Endothelial cell of umbilical vein (primary cell): ENCODE measurements at regions not wholly inside any gene's neighbourhood (a gene's known extent, or its start where the extent isn't known, plus 50 kb on each side); places are given as distances from the start of the nearest gene placed in this dataset.

Source experiments
- BruUV-seq: library from RNA; stranded (reverse); fragments of 400-500 nt; replicated peaks from 2 replicates; lab custom pipeline; 2021; lab: Mats Ljungman, UMichigan
- CTCF ChIA-PET: fragments of 300-600, 350-600 bp; sonication (Branson Sonifier 250); formaldehyde crosslinking; loops from one replicate; lab custom pipeline; 2021; ENCODE audit warnings: antibody characterized with exemption, inconsistent platforms; lab: Charles Lee
- POLR2A ChIA-PET: fragments of 300-600, 350-600 bp; sonication (Branson Sonifier 250); formaldehyde crosslinking; loops from one replicate; lab custom pipeline; 2021; ENCODE audit warnings: antibody characterized with exemption, inconsistent platforms; lab: Charles Lee
- DNase-seq: peaks from one replicate; pipeline ENCODE4 v3.0.0-alpha.2; 2011; ENCODE audit warnings: low read depth, low spot score
- FAIRE-seq: peaks from 2 replicates; lab custom pipeline; 2011; peaks lifted over from hg19 to GRCh38; lab: Jason Lieb, UNC
- H2AFZ ChIP-seq: 2 replicates; pipeline ENCODE4 v1.6.0; 2012; ENCODE audit warnings: low read depth, low read length, control low read depth, inconsistent platforms
- H3K27ac ChIP-seq: 2 replicates; pipeline ENCODE4 v1.5.1; 2011; ENCODE audit warnings: low read depth, mild to moderate bottlenecking, control low read depth, low read length, moderate library complexity; ENCODE audit not compliant: insufficient read depth
- H3K27me3 ChIP-seq, 2 experiments: 2 replicates each; pipeline versions ENCODE4 v1.6.0 to v1.6.1; 2011; ENCODE audit warnings: low read length in 2 of 2, mixed read lengths in 1 of 2; ENCODE audit not compliant: control insufficient read depth in 2 of 2, insufficient read depth in 2 of 2
- H3K36me3 ChIP-seq, 2 experiments: 2 replicates in 1 of 2; 3 replicates in 1 of 2; pipeline ENCODE4 v1.5.1; 2011; ENCODE audit warnings: low read length in 2 of 2, mild to moderate bottlenecking in 1 of 2, moderate library complexity in 1 of 2; ENCODE audit not compliant: control insufficient read depth in 2 of 2, insufficient read depth in 2 of 2; ENCODE audit errors: extremely low read depth in 1 of 2
- H3K4me1 ChIP-seq: 3 replicates; pipeline ENCODE4 v1.5.1; 2011; ENCODE audit warnings: mild to moderate bottlenecking, low read length; ENCODE audit not compliant: control insufficient read depth, insufficient read depth; ENCODE audit errors: extremely low read depth
- H3K4me2 ChIP-seq: 2 replicates; pipeline ENCODE4 v1.6.1; 2011; ENCODE audit warnings: low read length, control low read depth, mixed read lengths; ENCODE audit not compliant: insufficient read depth
- H3K4me3 ChIP-seq, 3 experiments: fragments of 200-600 bp in 1 of 3; sonication (generic), shearing (Covaris generic) in 1 of 3; replicated peaks in 1 of 3; 2 replicates each; pipeline ENCODE4 v1.5.1; 2011 to 2016; ENCODE audit warnings: control low read depth in 3 of 3, low read length in 3 of 3, mild to moderate bottlenecking in 2 of 3, inconsistent platforms in 1 of 3, low read depth in 1 of 3, moderate library complexity in 1 of 3; ENCODE audit not compliant: insufficient read depth in 1 of 3
- H3K79me2 ChIP-seq: 2 replicates; pipeline ENCODE4 v1.6.0; 2012; ENCODE audit warnings: low read length, inconsistent platforms; ENCODE audit not compliant: control insufficient read depth, insufficient read depth
- H3K9ac ChIP-seq: replicated peaks from 2 replicates; pipeline ENCODE3; 2011; ENCODE audit warnings: low read length, control low read depth; ENCODE audit not compliant: insufficient read depth; ENCODE audit errors: extremely low read depth
- H3K9me1 ChIP-seq: replicated peaks from 3 replicates; pipeline ENCODE4 v1.6.0; 2011; ENCODE audit warnings: mild to moderate bottlenecking, low read length; ENCODE audit not compliant: control insufficient read depth, insufficient read depth; ENCODE audit errors: extremely low read depth
- H3K9me3 ChIP-seq: replicated peaks from 2 replicates; pipeline ENCODE4 v1.5.1; 2012; ENCODE audit warnings: low read length, inconsistent platforms; ENCODE audit not compliant: control insufficient read depth, insufficient read depth
- H4K20me1 ChIP-seq: replicated peaks from 2 replicates; pipeline ENCODE3; 2011; ENCODE audit warnings: mild to moderate bottlenecking, low read length; ENCODE audit not compliant: control insufficient read depth, insufficient read depth; ENCODE audit errors: extremely low read depth
- CTCF ChIP-seq, 2 donors: IDR thresholded peaks; 1 replicate in 1 of 2; 2 replicates in 1 of 2; pipeline ENCODE4 v1.5.1; 2011; ENCODE audit warnings: low read length in 2 of 2, mild to moderate bottlenecking in 2 of 2, moderate library complexity in 2 of 2, control low read depth in 1 of 2, inconsistent platforms in 1 of 2, low read depth in 1 of 2; ENCODE audit not compliant: insufficient read depth in 1 of 2; ENCODE audit errors: extremely low read depth in 1 of 2
- EZH2 ChIP-seq: IDR thresholded peaks from 2 replicates; pipeline ENCODE4 v1.6.1; 2012; ENCODE audit warnings: borderline replicate concordance, low read depth, mild to moderate bottlenecking, moderate library complexity, low read length, inconsistent platforms; ENCODE audit not compliant: severe bottlenecking
- FOS ChIP-seq: IDR thresholded peaks from 2 replicates; pipeline ENCODE4 v1.6.1; 2011; ENCODE audit warnings: mild to moderate bottlenecking, low read length, moderate library complexity, borderline replicate concordance; ENCODE audit not compliant: insufficient read depth
- GATA2 ChIP-seq: IDR thresholded peaks from 2 replicates; pipeline ENCODE4 v1.7.0; 2011; ENCODE audit warnings: low read depth, mild to moderate bottlenecking, moderate library complexity, mixed read lengths, low read length; ENCODE audit not compliant: insufficient read length, insufficient read depth
- JUN ChIP-seq: IDR thresholded peaks from 2 replicates; pipeline ENCODE4 v1.6.1; 2011; ENCODE audit warnings: borderline replicate concordance, low read depth; ENCODE audit not compliant: insufficient read length, insufficient read depth
- MAX ChIP-seq: IDR thresholded peaks from 2 replicates; pipeline ENCODE4 v1.6.1; 2011; ENCODE audit not compliant: insufficient read depth, insufficient read length
- MYC ChIP-seq: IDR thresholded peaks from one replicate; pipeline ENCODE4 v1.6.1; 2011; ENCODE audit warnings: mild to moderate bottlenecking, low read depth, low read length
- POLR2A ChIP-seq: IDR thresholded peaks from 2 replicates; pipeline ENCODE4 v1.6.1; 2012; ENCODE audit warnings: low read depth, mild to moderate bottlenecking, control low read depth, low read length
- POLR2AphosphoS5 ChIP-seq: IDR thresholded peaks from 2 replicates; pipeline ENCODE4 v1.6.1; 2012; ENCODE audit warnings: low read depth, mild to moderate bottlenecking, control low read depth, low read length, moderate library complexity; ENCODE audit not compliant: insufficient read depth
- dilution Hi-C: fragments of 300-500 bp; cut with MboI; formaldehyde crosslinking; loops from one replicate; pipeline ENCODE4 v1.15.0; 2019; ENCODE audit warnings: low sequenced_read_pairs; ENCODE audit not compliant: extremely low pct_ligation_motif_present
- intact Hi-C: fragments of 100-400 bp; cut with micrococcal nuclease; formaldehyde crosslinking; loops from one replicate; pipeline ENCODE4 v1.10.0; 2022

- no peak overlapping the region for H3K4me3 ChIP-seq
- TF ChIP-seq JUN (no peak), POLR2A (no peak), GATA2 (no peak), POLR2AphosphoS5 (no peak), EZH2 (no peak), MYC (no peak), CTCF (IDR thresholded peaks at IDR 0.05; ENCODE audit: extremely low read depth in 1 of 2, insufficient read depth in 1 of 2, low read depth in 1 of 2, low read length in 2 of 2) (no peak), FOS (no peak), MAX (no peak)
- no peak for FAIRE-seq
Observed at GRCh38 chr1:175871647-175872046, 128.3 kb upstream of the TNR start.

More at GRCh38 chr1:175871647-175872046, 128.3 kb upstream of the TNR start:
- BruUV-seq = no TSS peak
- H3K79me2 ChIP-seq = no peaks in the 10 kb centered on the region
- CTCF ChIA-PET = no interaction called here
- POLR2A ChIA-PET = no interaction called here
- no peak overlapping the region for H2AFZ ChIP-seq
- H3K9ac ChIP-seq = no peak overlapping the region
- H3K9me1 ChIP-seq = no peaks in the 10 kb centered on the region
- no peak overlapping the region for H3K27ac ChIP-seq
- dilution Hi-C loops = no loop called here
- H3K36me3 ChIP-seq = no peaks in the 10 kb centered on the region
- H3K4me1 ChIP-seq = no peaks in the 10 kb centered on the region
- intact Hi-C loops = no loop called here
- H3K27me3 ChIP-seq = peaks cover 0 to 5% of the 10 kb centered on the region in 2 experiments
- no peak for DNase-seq
- H4K20me1 ChIP-seq = no peaks in the 10 kb centered on the region
- H3K9me3 ChIP-seq = no peaks in the 10 kb centered on the region
- H3K4me2 ChIP-seq = no peak overlapping the region
